GM19467 (cell line): ENCODE measurements at regions not wholly inside any gene's neighbourhood (a gene's known extent, or its start where the extent isn't known, plus 50 kb on each side); places are given as distances from the start of the nearest gene placed in this dataset.

ENCODE experiments used
- ATAC-seq: cut with Tn5 transposase; IDR thresholded peaks from one replicate; pipeline ENCODE4 v1.9.1; 2021; ENCODE audit warnings: mild to moderate bottlenecking, moderate library complexity; ENCODE audit not compliant: unreplicated experiment

GRCh38 chr2:146669735-146670134 is 1175.1 kb upstream of the ACVR2A start:
- ATAC-seq, result no peak

- ATAC-seq, result no peak
These were observed 1178.5 kb upstream of the ACVR2A start for GRCh38 chr2:146666340-146666739.

GRCh38 chr2:146665800-146666199 is 1179.0 kb upstream of the ACVR2A start:
- ATAC-seq, result no peak

- no peak for ATAC-seq
These were observed 1183.2 kb upstream of the ACVR2A start for GRCh38 chr2:146661473-146662096.

DNA sequence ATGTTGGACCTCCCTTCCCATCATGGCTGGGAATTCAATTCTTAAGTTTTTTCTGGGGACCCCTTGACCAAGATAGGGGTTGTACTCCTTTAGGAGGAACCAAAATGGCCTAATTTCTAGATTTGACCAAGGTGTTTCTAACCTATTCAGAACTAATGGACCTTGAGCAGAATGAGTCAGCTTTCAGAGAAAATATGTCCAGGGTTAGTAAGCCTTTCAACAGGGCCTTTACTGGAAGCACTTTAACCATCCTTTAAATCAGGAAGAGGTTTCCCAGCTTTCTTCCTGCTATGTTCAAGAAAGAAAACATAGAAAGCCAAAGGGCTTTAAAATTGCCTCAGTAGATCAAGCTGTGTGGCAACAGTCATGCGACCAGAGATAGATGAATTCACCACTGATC is 1184.9 kb upstream of the ACVR2A start:
- no peak for ATAC-seq

DNA sequence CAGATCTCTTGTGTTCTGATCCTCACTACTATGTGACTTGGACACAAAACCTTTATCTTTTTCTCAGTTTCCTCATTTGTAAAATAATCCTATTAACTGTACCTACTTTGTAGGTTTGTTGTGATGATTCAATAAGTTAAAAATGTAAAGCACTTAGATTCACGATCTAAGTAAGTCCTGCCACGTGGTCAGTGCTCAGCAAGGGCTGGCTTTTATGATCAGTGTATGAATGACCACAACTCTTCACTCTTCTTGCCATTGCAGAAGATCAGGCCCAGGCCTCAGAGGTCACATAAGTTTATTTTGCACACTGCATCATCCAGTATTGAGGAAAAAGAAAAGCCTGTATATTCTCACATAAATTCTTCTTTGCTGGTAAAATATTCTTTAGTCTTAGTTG is 1192.5 kb upstream of the ACVR2A start:
- ATAC-seq, result no peak

GRCh38 chr2:146651361-146651760 is 1193.5 kb upstream of the ACVR2A start:
- ATAC-seq, result no peak

DNA sequence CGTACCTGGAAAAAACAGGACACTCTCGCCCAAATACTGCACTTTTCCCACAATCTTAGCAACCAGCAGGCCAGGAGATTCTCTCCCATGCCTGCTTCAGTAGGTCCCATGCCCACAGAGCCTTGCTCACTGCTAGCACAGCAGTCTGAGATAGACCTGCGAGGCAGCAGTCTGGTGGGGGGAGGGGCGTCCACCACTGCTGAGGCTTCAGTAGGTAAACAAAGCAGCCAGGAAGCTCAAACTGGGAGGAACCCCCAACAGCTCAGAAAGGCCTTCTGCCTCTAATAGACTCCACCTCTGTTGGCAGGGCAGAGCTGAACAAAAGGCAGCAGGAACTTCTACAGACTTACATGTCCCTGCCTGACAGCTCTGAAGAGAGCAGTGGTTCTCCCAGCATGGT is 1202.8 kb upstream of the ACVR2A start:
- no peak for ATAC-seq

DNA sequence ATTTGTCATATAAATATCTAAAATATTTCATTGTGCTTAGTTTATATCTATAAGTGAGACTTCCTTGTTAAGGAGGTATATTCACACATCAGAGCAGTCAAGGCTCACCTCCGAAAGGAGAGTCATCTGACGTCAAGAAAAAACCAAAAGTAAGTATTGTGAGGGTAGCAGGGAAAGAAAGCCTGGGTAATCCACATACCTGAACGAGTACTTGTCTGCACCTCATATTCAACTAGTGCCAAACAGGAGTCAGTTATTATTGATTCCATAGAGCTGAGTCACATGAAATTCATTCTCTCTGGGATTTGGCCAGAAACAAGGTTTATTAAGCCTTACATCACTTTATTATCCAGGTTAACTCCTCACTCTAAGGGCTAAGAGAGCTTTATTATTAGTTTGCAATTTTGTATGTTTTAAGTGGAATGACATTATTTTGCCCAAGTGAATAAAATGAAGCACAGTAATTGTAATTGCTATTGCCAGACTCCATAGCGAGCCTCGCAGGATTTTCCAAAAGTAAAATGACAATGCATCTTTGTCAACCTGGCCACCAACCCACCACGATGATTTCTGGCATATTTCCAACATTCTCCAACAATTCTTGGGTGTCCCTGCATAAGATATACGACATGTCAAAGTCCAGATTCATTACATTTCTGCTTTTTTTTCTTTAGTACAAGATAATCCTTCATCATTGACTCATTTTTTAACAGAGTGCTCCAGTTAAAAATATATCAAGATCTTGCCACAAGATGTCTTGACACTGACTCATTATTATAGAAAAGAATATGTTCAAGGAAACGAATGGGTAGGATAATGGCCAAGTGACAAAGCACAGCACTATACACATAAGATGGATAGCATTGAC is 1210.4 kb upstream of the ACVR2A start:
- no peak for ATAC-seq

- ATAC-seq, result no peak
These were observed 1211.7 kb upstream of the ACVR2A start for GRCh38 chr2:146633159-146633558.

DNA sequence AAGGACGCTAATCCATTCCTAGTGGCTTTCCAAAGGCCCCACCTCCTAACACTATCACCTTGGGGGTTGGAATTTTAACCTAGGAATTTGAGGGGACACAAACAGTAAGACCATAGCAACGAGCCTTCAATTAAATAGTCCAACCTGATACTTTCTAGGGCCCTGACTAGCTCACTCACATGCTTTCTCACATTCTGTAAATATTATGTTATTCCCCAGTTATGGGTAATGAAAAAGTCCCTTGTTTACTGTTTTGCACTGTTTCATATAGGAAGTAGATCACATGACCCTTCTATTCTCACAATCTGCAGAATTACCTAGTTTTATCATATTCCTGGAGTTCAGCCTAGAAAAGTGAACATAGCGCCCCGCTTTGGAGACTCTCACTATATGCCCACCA is 1212.1 kb upstream of the ACVR2A start:
- ATAC-seq, result no peak

DNA sequence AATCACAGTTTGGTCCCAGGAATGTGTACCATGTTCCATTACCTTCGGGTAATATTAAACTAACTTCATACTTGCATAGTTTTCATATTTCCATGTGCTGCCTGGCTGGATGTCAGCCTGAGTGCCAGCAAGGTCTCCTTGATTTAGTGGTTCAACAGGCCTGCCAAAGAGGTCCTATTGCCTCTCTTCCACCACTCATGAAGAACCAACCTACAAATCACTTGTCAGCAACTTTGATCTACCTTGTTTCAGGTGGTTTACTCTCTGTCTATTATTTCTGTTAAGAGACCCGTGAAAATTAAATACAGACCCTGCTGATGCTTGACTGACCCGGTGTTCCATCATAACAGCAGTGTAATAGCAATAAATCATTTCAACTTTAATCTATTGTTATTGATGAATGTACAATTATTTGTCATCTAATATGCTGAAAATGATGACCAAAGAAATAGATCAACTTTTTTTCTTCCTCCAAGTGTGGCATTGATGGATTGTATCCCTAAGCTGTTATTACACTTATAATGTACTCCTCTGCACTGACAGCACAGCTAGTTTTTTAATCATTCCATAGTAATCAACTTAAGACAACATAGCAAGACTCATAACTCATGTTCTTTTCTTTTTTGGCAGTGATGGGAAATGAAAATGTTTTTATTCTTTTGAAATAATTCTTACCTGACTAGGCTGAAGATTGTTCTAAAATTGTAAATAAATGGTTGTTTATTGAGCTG is 1220.2 kb upstream of the ACVR2A start:
- ATAC-seq, result no peak

GRCh38 chr2:146623771-146624170 is 1221.1 kb upstream of the ACVR2A start:
- no peak for ATAC-seq

GRCh38 chr2:146621656-146622055 is 1223.2 kb upstream of the ACVR2A start:
- no peak for ATAC-seq

GRCh38 chr2:146615778-146616177 is 1229.1 kb upstream of the ACVR2A start:
- ATAC-seq, result no peak

DNA sequence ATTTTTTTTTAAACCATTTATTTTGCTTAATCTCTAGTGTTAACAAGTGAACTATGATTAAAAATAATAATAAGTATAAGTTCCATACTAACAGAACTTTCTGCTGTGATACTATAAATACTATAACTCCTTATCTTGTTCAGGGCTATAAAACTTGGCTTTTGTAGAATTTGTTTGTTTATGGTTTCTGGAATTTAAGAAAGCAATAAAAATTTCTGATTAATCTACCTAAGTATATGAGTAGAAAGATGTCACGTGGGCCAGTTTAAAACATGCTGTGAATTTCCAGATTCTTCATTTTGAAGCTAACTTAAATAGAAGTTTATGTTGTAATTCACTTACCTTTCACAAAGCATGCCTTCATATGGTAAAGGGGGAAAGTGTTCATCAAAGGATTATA is 1236.3 kb upstream of the ACVR2A start:
- no peak for ATAC-seq

GRCh38 chr2:146604521-146604920 is 1240.3 kb upstream of the ACVR2A start:
- no peak for ATAC-seq

GRCh38 chr2:146602856-146603255 is 1242.0 kb upstream of the ACVR2A start:
- ATAC-seq, result no peak

GRCh38 chr2:146602383-146602782 is 1242.4 kb upstream of the ACVR2A start:
- no peak for ATAC-seq

DNA sequence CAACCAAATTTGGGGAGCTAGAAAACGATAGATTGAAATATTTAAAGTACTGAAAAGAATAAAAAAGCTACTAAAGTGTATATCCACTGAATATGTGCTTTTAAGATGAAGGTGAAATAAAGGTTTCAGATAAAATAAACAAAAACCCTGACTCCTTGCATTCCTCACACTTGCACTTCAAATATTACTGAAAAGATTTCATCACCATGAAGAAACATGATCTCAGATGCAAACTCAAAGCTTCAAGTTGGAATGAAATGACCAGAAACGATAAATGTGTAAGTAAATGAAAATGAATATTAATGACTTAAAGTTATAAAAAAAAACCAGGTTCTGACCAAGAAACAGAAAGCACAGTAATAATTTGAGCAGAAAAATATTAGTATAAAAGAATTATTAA is 1246.0 kb upstream of the ACVR2A start:
- no peak for ATAC-seq

GRCh38 chr2:146597291-146597690 is 1247.5 kb upstream of the ACVR2A start:
- no peak for ATAC-seq

DNA sequence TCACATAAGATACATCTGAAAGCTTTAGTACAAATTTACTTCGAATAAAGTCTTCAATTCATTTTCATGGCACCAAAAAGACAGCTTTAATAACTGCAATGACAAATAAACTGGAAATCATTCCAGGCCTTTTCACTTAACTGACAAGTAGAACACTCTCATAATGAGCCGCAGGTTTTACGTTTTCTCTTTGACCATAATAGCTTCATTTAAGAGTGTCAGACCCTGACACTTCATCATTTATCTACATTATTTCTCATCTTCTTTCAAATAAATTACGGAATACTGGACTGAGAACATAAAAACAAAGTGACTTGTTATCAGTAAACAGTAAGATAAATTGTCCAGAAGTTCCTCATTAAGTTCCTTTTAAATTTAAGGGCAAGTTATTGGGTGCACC is 1252.9 kb upstream of the ACVR2A start:
- ATAC-seq, result no peak
